Fibroblast of lung (primary cell): ENCODE measurements at regions not wholly inside any gene's neighbourhood (a gene's known extent, or its start where the extent isn't known, plus 50 kb on each side); places are given as distances from the start of the nearest gene placed in this dataset.

Experiments
- DNase-seq, 2 donors: peaks; one replicate each; pipeline versions ENCODE4 v3.0.0 to v3.0.0-alpha.2; 2010; ENCODE audit warnings: low read depth in 2 of 2
- H2AFZ ChIP-seq: 2 replicates; pipeline ENCODE4 v1.5.1; 2012; ENCODE audit warnings: low read length, control low read depth, inconsistent platforms
- H3K27ac ChIP-seq: 2 replicates; pipeline ENCODE4 v1.5.1; 2011; ENCODE audit warnings: low read length, control low read depth; ENCODE audit not compliant: insufficient read depth
- H3K27me3 ChIP-seq: 2 replicates; pipeline ENCODE4 v1.5.1; 2011; ENCODE audit warnings: mild to moderate bottlenecking, low read length; ENCODE audit not compliant: control insufficient read depth, insufficient read depth
- H3K36me3 ChIP-seq: 2 replicates; pipeline ENCODE4 v1.5.1; 2011; ENCODE audit warnings: low read length; ENCODE audit not compliant: control insufficient read depth, insufficient read depth
- H3K4me1 ChIP-seq: 2 replicates; pipeline ENCODE4 v1.5.1; 2011; ENCODE audit warnings: low read length; ENCODE audit not compliant: control insufficient read depth, insufficient read depth; ENCODE audit errors: extremely low read depth
- H3K4me2 ChIP-seq: 2 replicates; pipeline ENCODE4 v1.5.1; 2011; ENCODE audit warnings: low read length, control low read depth; ENCODE audit not compliant: insufficient read depth; ENCODE audit errors: extremely low read depth
- H3K4me3 ChIP-seq, 4 experiments: fragments of 200-600 bp in 1 of 4; sonication (generic) in 1 of 4; replicated peaks in 1 of 4; 2 replicates each; pipeline ENCODE4 v1.5.1; 2011 to 2016; ENCODE audit warnings: low read length in 4 of 4, low read depth in 3 of 4, mild to moderate bottlenecking in 3 of 4, control low read depth in 2 of 4, inconsistent platforms in 1 of 4, mixed read lengths in 1 of 4; ENCODE audit not compliant: insufficient read depth in 1 of 4; ENCODE audit errors: control extremely low read depth in 1 of 4
- H3K79me2 ChIP-seq: 2 replicates; pipeline ENCODE4 v1.5.1; 2012; ENCODE audit warnings: mild to moderate bottlenecking, low read length, inconsistent platforms; ENCODE audit not compliant: control insufficient read depth, insufficient read depth
- H3K9ac ChIP-seq: 2 replicates; pipeline ENCODE4 v1.5.1; 2011; ENCODE audit warnings: mild to moderate bottlenecking, low read length, control low read depth; ENCODE audit not compliant: insufficient read depth
- H3K9me3 ChIP-seq: 2 replicates; pipeline ENCODE4 v1.5.1; 2012; ENCODE audit warnings: low read depth, low read length; ENCODE audit not compliant: control insufficient read depth, insufficient read depth
- H4K20me1 ChIP-seq: 2 replicates; pipeline ENCODE4 v1.5.1; 2011; ENCODE audit warnings: low read length; ENCODE audit not compliant: control insufficient read depth, insufficient read depth; ENCODE audit errors: extremely low read depth
- EZH2 ChIP-seq: IDR thresholded peaks from 2 replicates; pipeline ENCODE4 v1.5.1; 2012; ENCODE audit warnings: low read length, control low read depth, mild to moderate bottlenecking; ENCODE audit errors: missing control alignments
- TF ChIP-seq, protein P1 (sequence below), 2 donors: IDR thresholded peaks in 1 of 2; conservative IDR thresholded peaks in 1 of 2; 1 replicate in 1 of 2; 2 replicates in 1 of 2; pipeline ENCODE4 v1.5.1; 2011 to 2012; ENCODE audit warnings: low read length in 2 of 2, control low read depth in 1 of 2, inconsistent platforms in 1 of 2, low read depth in 1 of 2, mild to moderate bottlenecking in 1 of 2

GRCh38 chr20:41874658-41875057 is 256.5 kb upstream of the CHD6 start:
- Histone ChIP-seq H3K4me1 (no peaks in the 10 kb centered on the region), H3K27ac (no peak overlapping the region), H3K4me2 (no peak overlapping the region), H3K79me2 (no peaks in the 10 kb centered on the region), H3K27me3 (no peaks in the 10 kb centered on the region), H3K36me3 (no peaks in the 10 kb centered on the region), H3K9ac (no peak overlapping the region), H3K4me3 (no peak overlapping the region), H4K20me1 (no peaks in the 10 kb centered on the region), H2AFZ (no peak overlapping the region), H3K9me3 (no peaks in the 10 kb centered on the region)
- DNase-seq = no peak
- TF ChIP-seq EZH2 = no peak
- TF ChIP-seq, protein P1, sequence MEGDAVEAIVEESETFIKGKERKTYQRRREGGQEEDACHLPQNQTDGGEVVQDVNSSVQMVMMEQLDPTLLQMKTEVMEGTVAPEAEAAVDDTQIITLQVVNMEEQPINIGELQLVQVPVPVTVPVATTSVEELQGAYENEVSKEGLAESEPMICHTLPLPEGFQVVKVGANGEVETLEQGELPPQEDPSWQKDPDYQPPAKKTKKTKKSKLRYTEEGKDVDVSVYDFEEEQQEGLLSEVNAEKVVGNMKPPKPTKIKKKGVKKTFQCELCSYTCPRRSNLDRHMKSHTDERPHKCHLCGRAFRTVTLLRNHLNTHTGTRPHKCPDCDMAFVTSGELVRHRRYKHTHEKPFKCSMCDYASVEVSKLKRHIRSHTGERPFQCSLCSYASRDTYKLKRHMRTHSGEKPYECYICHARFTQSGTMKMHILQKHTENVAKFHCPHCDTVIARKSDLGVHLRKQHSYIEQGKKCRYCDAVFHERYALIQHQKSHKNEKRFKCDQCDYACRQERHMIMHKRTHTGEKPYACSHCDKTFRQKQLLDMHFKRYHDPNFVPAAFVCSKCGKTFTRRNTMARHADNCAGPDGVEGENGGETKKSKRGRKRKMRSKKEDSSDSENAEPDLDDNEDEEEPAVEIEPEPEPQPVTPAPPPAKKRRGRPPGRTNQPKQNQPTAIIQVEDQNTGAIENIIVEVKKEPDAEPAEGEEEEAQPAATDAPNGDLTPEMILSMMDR (conservative IDR thresholded peaks at IDR 0.05 in 1 of 2, IDR thresholded peaks at IDR 0.05 in 1 of 2; ENCODE audit: low read depth in 1 of 2, low read length in 2 of 2) = no peak

- Histone ChIP-seq H3K4me2 (no peak overlapping the region), H3K27me3 (no peaks in the 10 kb centered on the region), H3K4me3 (no peak overlapping the region), H3K27ac (no peak overlapping the region), H3K79me2 (no peaks in the 10 kb centered on the region), H3K9me3 (no peaks in the 10 kb centered on the region), H2AFZ (no peak overlapping the region), H3K9ac (no peak overlapping the region), H3K36me3 (no peaks in the 10 kb centered on the region), H3K4me1 (no peaks in the 10 kb centered on the region), H4K20me1 (no peaks in the 10 kb centered on the region)
- TF ChIP-seq, protein P1 (conservative IDR thresholded peaks at IDR 0.05 in 1 of 2, IDR thresholded peaks at IDR 0.05 in 1 of 2; ENCODE audit: low read depth in 1 of 2, low read length in 2 of 2) = no peak
- no peak for TF ChIP-seq EZH2
- DNase-seq = no peak
Observed at GRCh38 chr20:41872930-41873329, 254.8 kb upstream of the CHD6 start.

- Histone ChIP-seq H3K27me3 (no peaks in the 10 kb centered on the region), H3K9me3 (no peaks in the 10 kb centered on the region), H3K36me3 (no peaks in the 10 kb centered on the region), H3K4me2 (no peak overlapping the region), H3K79me2 (no peaks in the 10 kb centered on the region), H2AFZ (no peak overlapping the region), H4K20me1 (no peaks in the 10 kb centered on the region), H3K9ac (no peak overlapping the region), H3K4me3 (no peak overlapping the region), H3K4me1 (no peaks in the 10 kb centered on the region), H3K27ac (no peak overlapping the region)
- TF ChIP-seq EZH2 = no peak
- TF ChIP-seq, protein P1 (conservative IDR thresholded peaks at IDR 0.05 in 1 of 2, IDR thresholded peaks at IDR 0.05 in 1 of 2; ENCODE audit: low read depth in 1 of 2, low read length in 2 of 2) = no peak
- DNase-seq = no peak
Observed at GRCh38 chr20:41870869-41871462, 252.8 kb upstream of the CHD6 start.
